T47D (cell line): ENCODE measurements at regions not wholly inside any gene's neighbourhood (a gene's known extent, or its start where the extent isn't known, plus 50 kb on each side); places are given as distances from the start of the nearest gene placed in this dataset.
"Not testable (repeated sequence)": the region's sequence is repeated elsewhere in the genome, so short reads cannot be mapped to it uniquely, and the experiment has no call there.

Experiments
- DNase-seq, 2 experiments: peaks; one replicate each; pipeline versions ENCODE4 v3.0.0 to v3.0.0-alpha.2; 2011 to 2012; ENCODE audit warnings: low read depth in 1 of 2, low spot score in 1 of 2
- JUND ChIP-seq: IDR thresholded peaks from 2 replicates; pipeline ENCODE4 v1.6.1; 2012; ENCODE audit warnings: low read depth
- in situ Hi-C: cut with HindIII; loops from 2 replicates; pipeline ENCODE4 v1.10.0; 2016; ENCODE audit warnings: low sequenced_read_pairs, low pct_unique_long_range_greater_than_20kb

- TF ChIP-seq JUND = no peak
- in situ Hi-C loops = no loop called here
- no peak for DNase-seq
Observed at GRCh38 chr3:170814822-170815221, 55.2 kb downstream of the RPL22L1 start.

- in situ Hi-C loops = no loop called here
- no peak for TF ChIP-seq JUND
- DNase-seq = no peak
Observed at GRCh38 chr3:170813266-170813665, 56.7 kb downstream of the RPL22L1 start.

- peak; percentile 72 to 94 for DNase-seq
- in situ Hi-C loops = no loop called here
- TF ChIP-seq JUND = no peak
Observed at GRCh38 chr3:170811928-170812591, 57.9 kb downstream of the RPL22L1 start.

GRCh38 chr3:170811515-170811914 lies 58.5 kb downstream of the RPL22L1 start:
- TF ChIP-seq JUND = 0 out of 2 replicates have a peak, but pooled peaks have one; percentile 2
- in situ Hi-C loops = no loop called here
- DNase-seq = peak in 1 of 2 experiments; percentile 40

GRCh38 chr3:170809975-170810357 lies 60.0 kb downstream of the RPL22L1 start:
- in situ Hi-C loops = no loop called here
- DNase-seq = no peak

GRCh38 chr3:170809007-170809974 lies 60.7 kb downstream of the RPL22L1 start:
- no peak for TF ChIP-seq JUND
- in situ Hi-C loops = no loop called here
- DNase-seq = peak; percentile 47 to 87

More at GRCh38 chr3:170809975-170810357, 60.0 kb downstream of the RPL22L1 start:
- 0 out of 2 replicates have a peak, but pooled peaks have one; percentile 11 for TF ChIP-seq JUND

GRCh38 chr3:170808041-170808440 lies 62.0 kb downstream of the RPL22L1 start:
- in situ Hi-C loops = no loop called here
- no peak for DNase-seq
- TF ChIP-seq JUND = no peak

GRCh38 chr3:170806676-170807075 lies 63.3 kb downstream of the RPL22L1 start:
- in situ Hi-C loops = no loop called here
- peak; percentile 96 for TF ChIP-seq JUND
- peak in 1 of 2 experiments; percentile 98 for DNase-seq

- in situ Hi-C loops = no loop called here
- TF ChIP-seq JUND = no peak
- no peak for DNase-seq
Observed at GRCh38 chr3:170806141-170806540, 63.9 kb downstream of the RPL22L1 start.

GRCh38 chr3:170805296-170805695 lies 64.7 kb downstream of the RPL22L1 start:
- DNase-seq, in situ Hi-C loops: not testable (repeated sequence)

GRCh38 chr3:170804634-170805033 lies 65.4 kb downstream of the RPL22L1 start:
- in situ Hi-C loops = not testable (repeated sequence)
- peak in 1 of 2 experiments; percentile 74 for DNase-seq
- TF ChIP-seq JUND = peak; percentile 89

GRCh38 chr3:170804078-170804477 lies 65.9 kb downstream of the RPL22L1 start:
- in situ Hi-C loops = no loop called here
- no peak for DNase-seq
- no peak for TF ChIP-seq JUND
